Esophagus squamous epithelium (tissue), 4 donors: ENCODE measurements at regions not wholly inside any gene's neighbourhood (a gene's known extent, or its start where the extent isn't known, plus 50 kb on each side); places are given as distances from the start of the nearest gene placed in this dataset.

ENCODE experiments used
- CTCF ChIP-seq, 6 experiments: fragments of 450-650 bp in 4 of 6; fragments of 200-600 bp in 2 of 6; sonication (generic) in 2 of 6; IDR thresholded peaks; one replicate each; pipeline ENCODE4 v1.5.1; 2016 to 2019; ENCODE audit warnings: antibody characterized with exemption in 6 of 6, mild to moderate bottlenecking in 4 of 6, moderate library complexity in 4 of 6
- POLR2A ChIP-seq, 4 donors: fragments of 450-650 bp; IDR thresholded peaks; one replicate each; pipeline ENCODE4 v1.6.1; 2017; ENCODE audit warnings: antibody characterized with exemption in 4 of 4, mild to moderate bottlenecking in 4 of 4, moderate library complexity in 3 of 4

- TF ChIP-seq CTCF (IDR thresholded peaks at IDR 0.05) (no peak), POLR2A (IDR thresholded peaks at IDR 0.05) (no peak)
These were observed 167.4 kb downstream of the FZD1 start for GRCh38 chr7:91431601-91432000.
